SK-N-SH (cell line): ENCODE measurements at regions not wholly inside any gene's neighbourhood (a gene's known extent, or its start where the extent isn't known, plus 50 kb on each side); places are given as distances from the start of the nearest gene placed in this dataset.

Experiments used
- CTCF ChIA-PET: fragments of 300-600, 350-600 bp; formaldehyde crosslinking; extraction: SDS; loops from one replicate; lab custom pipeline; 2021; lab: Yijun Ruan, JAX
- POLR2A ChIA-PET: fragments of 350-600 bp; sonication (Branson Sonifier 250); formaldehyde crosslinking; extraction: SDS; loops from one replicate; lab custom pipeline; 2020; ENCODE audit warnings: antibody characterized with exemption, inconsistent platforms; lab: Yijun Ruan, JAX
- DNase-seq: peaks from one replicate; pipeline ENCODE4 v3.0.0; 2012
- H2AFZ ChIP-seq: fragments of 200-600 bp; sonication (generic); 2 replicates; pipeline ENCODE4 v1.8.1; 2016; ENCODE audit warnings: antibody characterized with exemption, mild to moderate bottlenecking, low read depth
- H3F3A ChIP-seq: fragments of 200-600 bp; sonication (generic); replicated peaks from 2 replicates; pipeline ENCODE3; 2016; ENCODE audit warnings: antibody characterized with exemption, mild to moderate bottlenecking; ENCODE audit not compliant: insufficient read depth
- H3K27ac ChIP-seq, 2 experiments: fragments of 200-500 bp in 1 of 2; fragments of 200-600 bp in 1 of 2; sonication (Bioruptor generic) in 1 of 2; sonication (generic), shearing (Covaris generic) in 1 of 2; 2 replicates each; pipeline versions ENCODE4 v1.5.1 to v1.6.1; 2014 to 2016; ENCODE audit warnings: low read depth in 2 of 2, inconsistent platforms in 1 of 2, low read length in 1 of 2, mild to moderate bottlenecking in 1 of 2, mixed read lengths in 1 of 2
- H3K27me3 ChIP-seq: fragments of 200-600 bp; sonication (generic), shearing (Covaris generic); 2 replicates; pipeline ENCODE4 v1.6.1; 2016; ENCODE audit warnings: mixed run types; ENCODE audit not compliant: insufficient read depth
- H3K36me3 ChIP-seq, 2 experiments: fragments of 200-500 bp in 1 of 2; fragments of 200-600 bp in 1 of 2; sonication (Bioruptor generic) in 1 of 2; sonication (generic) in 1 of 2; replicated peaks in 1 of 2; 2 replicates each; pipeline versions ENCODE3 to v1.5.1; 2014 to 2016; ENCODE audit warnings: low read length in 1 of 2, mild to moderate bottlenecking in 1 of 2; ENCODE audit not compliant: insufficient read depth in 2 of 2, control insufficient read depth in 1 of 2
- H3K4me1 ChIP-seq, 2 experiments: fragments of 200-500 bp in 1 of 2; fragments of 200-600 bp in 1 of 2; sonication (Bioruptor generic) in 1 of 2; sonication (generic), shearing (Covaris generic) in 1 of 2; 2 replicates each; pipeline versions ENCODE4 v1.5.1 to v1.6.1; 2014 to 2016; ENCODE audit warnings: low read depth in 1 of 2, low read length in 1 of 2, mixed run types in 1 of 2; ENCODE audit not compliant: insufficient read depth in 2 of 2, control insufficient read depth in 1 of 2
- H3K4me2 ChIP-seq: fragments of 200-600 bp; sonication (generic), shearing (Covaris generic); 2 replicates; pipeline ENCODE4 v1.6.1; 2017; ENCODE audit warnings: mixed run types
- H3K4me3 ChIP-seq, 2 experiments: fragments of 200-500 bp in 1 of 2; fragments of 200-600 bp in 1 of 2; sonication (Bioruptor generic) in 1 of 2; sonication (generic), shearing (Covaris generic) in 1 of 2; 2 replicates each; pipeline versions ENCODE4 v1.5.1 to v1.8.1; 2014 to 2016; ENCODE audit warnings: low read depth in 2 of 2, inconsistent platforms in 1 of 2, low read length in 1 of 2, mild to moderate bottlenecking in 1 of 2, mixed read lengths in 1 of 2, moderate library complexity in 1 of 2
- H3K79me2 ChIP-seq: fragments of 200-600 bp; sonication (generic); 2 replicates; pipeline ENCODE4 v1.8.1; 2017; ENCODE audit warnings: mild to moderate bottlenecking; ENCODE audit not compliant: insufficient read depth
- H3K9ac ChIP-seq: fragments of 200-600 bp; sonication (generic); 2 replicates; pipeline ENCODE4 v1.6.1; 2017; ENCODE audit warnings: mixed run types
- H3K9me2 ChIP-seq: fragments of 200-600 bp; sonication (generic); 2 replicates; pipeline ENCODE4 v1.6.1; 2017; ENCODE audit warnings: mixed run types
- H3K9me3 ChIP-seq: fragments of 200-600 bp; sonication (generic); 2 replicates; pipeline ENCODE4 v1.6.1; 2017; ENCODE audit warnings: mixed run types, mild to moderate bottlenecking, moderate library complexity
- H4K20me1 ChIP-seq: fragments of 200-600 bp; sonication (generic); 2 replicates; pipeline ENCODE4 v1.6.1; 2017; ENCODE audit warnings: mild to moderate bottlenecking, mixed run types; ENCODE audit not compliant: insufficient read depth
- CHD2 ChIP-seq: fragments of 150-350 bp; IDR thresholded peaks from 2 replicates; pipeline ENCODE4 v1.6.1; 2018; ENCODE audit warnings: low read length; ENCODE audit not compliant: partially characterized antibody
- ELF1 ChIP-seq: IDR thresholded peaks from 2 replicates; pipeline ENCODE4 v1.4.0; 2012
- EP300 ChIP-seq, 2 experiments: IDR thresholded peaks; 2 replicates each; pipeline versions ENCODE4 v1.4.0 to v1.6.1; 2012; ENCODE audit warnings: borderline replicate concordance in 1 of 2, low read depth in 1 of 2, low read length in 1 of 2
- FOXJ3 ChIP-seq: sonication (generic); formaldehyde crosslinking; IDR thresholded peaks from 2 replicates; pipeline ENCODE4 v1.5.1; 2020; ENCODE audit warnings: mild to moderate bottlenecking, missing genetic modification reagents
- GATA2 ChIP-seq: sonication (generic); formaldehyde crosslinking; IDR thresholded peaks from 2 replicates; pipeline ENCODE4 v1.5.0; 2020; ENCODE audit warnings: mild to moderate bottlenecking, missing genetic modification reagents
- MEF2A ChIP-seq: IDR thresholded peaks from 2 replicates; pipeline ENCODE4 v1.4.0; 2012; ENCODE audit warnings: low read depth, borderline replicate concordance
- NFIC ChIP-seq: IDR thresholded peaks from 2 replicates; pipeline ENCODE4 v1.4.0; 2012; ENCODE audit warnings: borderline replicate concordance
- NRF1 ChIP-seq: IDR thresholded peaks from 2 replicates; pipeline ENCODE4 v1.6.1; 2012; ENCODE audit warnings: low read depth, mild to moderate bottlenecking, low read length
- POLR2AphosphoS5 ChIP-seq: IDR thresholded peaks from 2 replicates; pipeline ENCODE4 v1.6.1; 2012; ENCODE audit warnings: low read depth, low read length
- RFX5 ChIP-seq: IDR thresholded peaks from 2 replicates; pipeline ENCODE4 v1.6.1; 2012; ENCODE audit warnings: mild to moderate bottlenecking, improper control_type of control experiment, low read length
- SIN3A ChIP-seq: IDR thresholded peaks from 2 replicates; pipeline ENCODE4 v1.6.1; 2012; ENCODE audit warnings: low read depth, mild to moderate bottlenecking, low read length, moderate library complexity, borderline replicate concordance
- SMC3 ChIP-seq: IDR thresholded peaks from 2 replicates; pipeline ENCODE4 v1.6.1; 2012; ENCODE audit warnings: low read depth, low read length, improper control_type of control experiment
- TAF1 ChIP-seq: IDR thresholded peaks from 2 replicates; pipeline ENCODE4 v1.6.1; 2012; ENCODE audit warnings: low read depth, mild to moderate bottlenecking, low read length, moderate library complexity, borderline replicate concordance
- TCF12 ChIP-seq: IDR thresholded peaks from 2 replicates; pipeline ENCODE4 v1.4.0; 2012
- TEAD4 ChIP-seq: IDR thresholded peaks from 2 replicates; pipeline ENCODE4 v1.4.0; 2012; ENCODE audit warnings: mild to moderate bottlenecking, borderline replicate concordance; ENCODE audit not compliant: insufficient read depth
- USF1 ChIP-seq: IDR thresholded peaks from 2 replicates; pipeline ENCODE4 v1.4.0; 2012; ENCODE audit warnings: low read depth, borderline replicate concordance
- WGBS: methylation state at CpG from one replicate; pipeline ENCODE4 v1.1.6; 2017; ENCODE audit warnings: low lambda C conversion rate; 5-methylcytosine and 5-hydroxymethylcytosine counted together
- TF ChIP-seq, protein P1 (sequence below): fragments of 150-350 bp; IDR thresholded peaks from 2 replicates; pipeline ENCODE4 v1.6.1; 2017; ENCODE audit warnings: antibody characterized with exemption, low read length, low read depth, borderline replicate concordance
- TF ChIP-seq, protein P2 (sequence below): IDR thresholded peaks from 2 replicates; pipeline ENCODE4; 2012

GRCh38 chr14:80054020-80054419 is 157.3 kb downstream of the DIO2 start:
- CTCF ChIA-PET: interaction anchor here (1.1 to 1.2 kb wide), 2 partner anchors 14 to 811 kb away, joined by 3 to 4 read pairs; no protein-coding TSS in a partner anchor

DNA sequence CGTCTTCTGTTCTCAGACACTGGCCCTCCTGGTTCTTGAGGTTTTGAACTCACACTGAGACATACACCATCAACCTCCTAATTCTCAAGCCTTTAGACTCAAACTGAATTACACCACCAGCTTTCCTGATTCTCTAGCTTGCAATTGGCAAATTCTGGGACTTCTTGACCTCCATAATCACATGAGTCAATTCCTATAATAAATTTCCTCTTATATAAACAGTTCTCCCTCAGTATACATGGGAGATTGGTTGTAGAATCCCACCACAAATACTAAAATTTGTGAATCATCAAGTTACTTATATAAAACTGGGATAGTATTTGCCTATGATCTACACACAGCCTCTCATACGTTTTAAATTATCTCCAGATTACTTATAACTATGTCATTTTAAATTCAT is 162.2 kb downstream of the DIO2 start:
- WGBS: 27% methylated on average over 2 of the region's 2 CpGs
- Histone ChIP-seq H3K27me3 (no peaks in the 10 kb centered on the region), H3K79me2 (no peaks in the 10 kb centered on the region), H3K4me2 (no peak overlapping the region), H3F3A (no peaks in the 10 kb centered on the region), H3K9me3 (peaks cover 14% of the 10 kb centered on the region; the same call in 1 of the 2 replicates), H3K9me2 (no peaks in the 10 kb centered on the region), H3K9ac (no peak overlapping the region), H3K4me3 (no peak overlapping the region), H3K27ac (no peak overlapping the region), H3K36me3 (no peaks in the 10 kb centered on the region), H2AFZ (no peak overlapping the region), H4K20me1 (no peaks in the 10 kb centered on the region), H3K4me1 (no peaks in the 10 kb centered on the region)
- TF ChIP-seq NFIC (no peak), POLR2AphosphoS5 (no peak)
- CTCF ChIA-PET: no interaction called here
- DNase-seq: no peak
- POLR2A ChIA-PET: no interaction called here

More at GRCh38 chr14:80054020-80054419, 157.3 kb downstream of the DIO2 start:
- no peaks in the 10 kb centered on the region for H3K36me3 ChIP-seq
- no peak for DNase-seq
- no peak overlapping the region for H3K27ac ChIP-seq
- H3K79me2 ChIP-seq: no peaks in the 10 kb centered on the region
- no peak overlapping the region for H3K4me2 ChIP-seq
- no peaks in the 10 kb centered on the region for H3F3A ChIP-seq
- POLR2A ChIA-PET: no interaction called here
- H3K9me3 ChIP-seq: peaks cover 14% of the 10 kb centered on the region; the same call in 1 of the 2 replicates
- H3K4me1 ChIP-seq: no peaks in the 10 kb centered on the region
- H3K9me2 ChIP-seq: no peaks in the 10 kb centered on the region
- 21% methylated on average over 3 of the region's 3 CpGs for WGBS
- no peak for TF ChIP-seq RFX5
- no peak for TF ChIP-seq TEAD4
- no peak for TF ChIP-seq TCF12
- TF ChIP-seq, protein P1, sequence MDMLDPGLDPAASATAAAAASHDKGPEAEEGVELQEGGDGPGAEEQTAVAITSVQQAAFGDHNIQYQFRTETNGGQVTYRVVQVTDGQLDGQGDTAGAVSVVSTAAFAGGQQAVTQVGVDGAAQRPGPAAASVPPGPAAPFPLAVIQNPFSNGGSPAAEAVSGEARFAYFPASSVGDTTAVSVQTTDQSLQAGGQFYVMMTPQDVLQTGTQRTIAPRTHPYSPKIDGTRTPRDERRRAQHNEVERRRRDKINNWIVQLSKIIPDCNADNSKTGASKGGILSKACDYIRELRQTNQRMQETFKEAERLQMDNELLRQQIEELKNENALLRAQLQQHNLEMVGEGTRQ: no peak
- TF ChIP-seq, protein P2, sequence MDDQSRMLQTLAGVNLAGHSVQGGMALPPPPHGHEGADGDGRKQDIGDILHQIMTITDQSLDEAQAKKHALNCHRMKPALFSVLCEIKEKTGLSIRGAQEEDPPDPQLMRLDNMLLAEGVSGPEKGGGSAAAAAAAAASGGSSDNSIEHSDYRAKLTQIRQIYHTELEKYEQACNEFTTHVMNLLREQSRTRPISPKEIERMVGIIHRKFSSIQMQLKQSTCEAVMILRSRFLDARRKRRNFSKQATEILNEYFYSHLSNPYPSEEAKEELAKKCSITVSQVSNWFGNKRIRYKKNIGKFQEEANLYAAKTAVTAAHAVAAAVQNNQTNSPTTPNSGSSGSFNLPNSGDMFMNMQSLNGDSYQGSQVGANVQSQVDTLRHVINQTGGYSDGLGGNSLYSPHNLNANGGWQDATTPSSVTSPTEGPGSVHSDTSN: no peak
- TF ChIP-seq POLR2AphosphoS5: no peak
- no peak for TF ChIP-seq SIN3A
- no peak for TF ChIP-seq MEF2A
- TF ChIP-seq TAF1: no peak
- no peak for TF ChIP-seq NFIC
- no peak for TF ChIP-seq EP300 (IDR thresholded peaks at IDR 0.05; ENCODE audit: borderline replicate concordance in 1 of 2, low read depth in 1 of 2, low read length in 1 of 2)
- TF ChIP-seq CHD2: no peak
- no peak for TF ChIP-seq SMC3
- TF ChIP-seq GATA2 (CRISPR knock-in tag): no peak
- no peak for TF ChIP-seq USF1
- no peak for TF ChIP-seq FOXJ3 (CRISPR knock-in tag)
- no peak for TF ChIP-seq ELF1
- no peak for TF ChIP-seq NRF1
- TF ChIP-seq, all 33 proteins: peak for 0
- Histone ChIP-seq H2AFZ (no peak overlapping the region), H3K9ac (no peak overlapping the region), H4K20me1 (no peaks in the 10 kb centered on the region), H3K4me3 (no peak overlapping the region), H3K27me3 (no peaks in the 10 kb centered on the region)
